ENCODE measurements at regions not wholly inside any gene's neighbourhood (a gene's known extent, or its start where the extent isn't known, plus 50 kb on each side); places are given as distances from the start of the nearest gene placed in this dataset.

DNA sequence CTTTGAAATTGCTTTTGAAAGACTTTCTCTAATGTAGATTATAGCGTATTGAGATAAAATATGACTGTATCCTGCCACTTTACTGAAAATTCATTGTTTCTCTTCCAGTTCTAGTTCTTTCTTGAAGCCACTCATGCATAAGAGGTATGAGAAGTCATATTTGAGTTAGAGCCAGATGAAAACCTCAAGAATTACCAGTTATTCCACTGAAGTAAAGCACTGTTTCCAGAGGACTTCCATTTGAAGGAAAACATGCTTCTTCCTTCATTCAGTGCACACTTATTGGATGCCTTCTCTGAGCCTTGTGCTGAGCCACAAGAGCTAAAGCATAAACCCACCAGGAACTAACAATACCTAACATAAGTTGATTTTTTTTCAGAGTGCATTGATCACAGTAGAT lies 513.4 kb downstream of the ZNF385D start:
- TF ChIP-seq, protein P1, sequence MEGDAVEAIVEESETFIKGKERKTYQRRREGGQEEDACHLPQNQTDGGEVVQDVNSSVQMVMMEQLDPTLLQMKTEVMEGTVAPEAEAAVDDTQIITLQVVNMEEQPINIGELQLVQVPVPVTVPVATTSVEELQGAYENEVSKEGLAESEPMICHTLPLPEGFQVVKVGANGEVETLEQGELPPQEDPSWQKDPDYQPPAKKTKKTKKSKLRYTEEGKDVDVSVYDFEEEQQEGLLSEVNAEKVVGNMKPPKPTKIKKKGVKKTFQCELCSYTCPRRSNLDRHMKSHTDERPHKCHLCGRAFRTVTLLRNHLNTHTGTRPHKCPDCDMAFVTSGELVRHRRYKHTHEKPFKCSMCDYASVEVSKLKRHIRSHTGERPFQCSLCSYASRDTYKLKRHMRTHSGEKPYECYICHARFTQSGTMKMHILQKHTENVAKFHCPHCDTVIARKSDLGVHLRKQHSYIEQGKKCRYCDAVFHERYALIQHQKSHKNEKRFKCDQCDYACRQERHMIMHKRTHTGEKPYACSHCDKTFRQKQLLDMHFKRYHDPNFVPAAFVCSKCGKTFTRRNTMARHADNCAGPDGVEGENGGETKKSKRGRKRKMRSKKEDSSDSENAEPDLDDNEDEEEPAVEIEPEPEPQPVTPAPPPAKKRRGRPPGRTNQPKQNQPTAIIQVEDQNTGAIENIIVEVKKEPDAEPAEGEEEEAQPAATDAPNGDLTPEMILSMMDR (IDR thresholded peaks at IDR 0.05 in 2 of 3, conservative IDR thresholded peaks at IDR 0.05 in 1 of 3; ENCODE audit: borderline replicate concordance in 1 of 3, insufficient read depth in 1 of 3, low read depth in 2 of 3, low read length in 2 of 3): no peak
- TF ChIP-seq, protein P2, sequence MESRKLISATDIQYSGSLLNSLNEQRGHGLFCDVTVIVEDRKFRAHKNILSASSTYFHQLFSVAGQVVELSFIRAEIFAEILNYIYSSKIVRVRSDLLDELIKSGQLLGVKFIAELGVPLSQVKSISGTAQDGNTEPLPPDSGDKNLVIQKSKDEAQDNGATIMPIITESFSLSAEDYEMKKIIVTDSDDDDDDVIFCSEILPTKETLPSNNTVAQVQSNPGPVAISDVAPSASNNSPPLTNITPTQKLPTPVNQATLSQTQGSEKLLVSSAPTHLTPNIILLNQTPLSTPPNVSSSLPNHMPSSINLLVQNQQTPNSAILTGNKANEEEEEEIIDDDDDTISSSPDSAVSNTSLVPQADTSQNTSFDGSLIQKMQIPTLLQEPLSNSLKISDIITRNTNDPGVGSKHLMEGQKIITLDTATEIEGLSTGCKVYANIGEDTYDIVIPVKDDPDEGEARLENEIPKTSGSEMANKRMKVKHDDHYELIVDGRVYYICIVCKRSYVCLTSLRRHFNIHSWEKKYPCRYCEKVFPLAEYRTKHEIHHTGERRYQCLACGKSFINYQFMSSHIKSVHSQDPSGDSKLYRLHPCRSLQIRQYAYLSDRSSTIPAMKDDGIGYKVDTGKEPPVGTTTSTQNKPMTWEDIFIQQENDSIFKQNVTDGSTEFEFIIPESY (IDR thresholded peaks at IDR 0.05; ENCODE audit: extremely low read depth, insufficient replicate concordance, low read length): no peak
- no peak for TF ChIP-seq POLR2A (IDR thresholded peaks at IDR 0.05; ENCODE audit: borderline replicate concordance, extremely low read depth, insufficient read depth, insufficient read length)
- TF ChIP-seq, protein P3, sequence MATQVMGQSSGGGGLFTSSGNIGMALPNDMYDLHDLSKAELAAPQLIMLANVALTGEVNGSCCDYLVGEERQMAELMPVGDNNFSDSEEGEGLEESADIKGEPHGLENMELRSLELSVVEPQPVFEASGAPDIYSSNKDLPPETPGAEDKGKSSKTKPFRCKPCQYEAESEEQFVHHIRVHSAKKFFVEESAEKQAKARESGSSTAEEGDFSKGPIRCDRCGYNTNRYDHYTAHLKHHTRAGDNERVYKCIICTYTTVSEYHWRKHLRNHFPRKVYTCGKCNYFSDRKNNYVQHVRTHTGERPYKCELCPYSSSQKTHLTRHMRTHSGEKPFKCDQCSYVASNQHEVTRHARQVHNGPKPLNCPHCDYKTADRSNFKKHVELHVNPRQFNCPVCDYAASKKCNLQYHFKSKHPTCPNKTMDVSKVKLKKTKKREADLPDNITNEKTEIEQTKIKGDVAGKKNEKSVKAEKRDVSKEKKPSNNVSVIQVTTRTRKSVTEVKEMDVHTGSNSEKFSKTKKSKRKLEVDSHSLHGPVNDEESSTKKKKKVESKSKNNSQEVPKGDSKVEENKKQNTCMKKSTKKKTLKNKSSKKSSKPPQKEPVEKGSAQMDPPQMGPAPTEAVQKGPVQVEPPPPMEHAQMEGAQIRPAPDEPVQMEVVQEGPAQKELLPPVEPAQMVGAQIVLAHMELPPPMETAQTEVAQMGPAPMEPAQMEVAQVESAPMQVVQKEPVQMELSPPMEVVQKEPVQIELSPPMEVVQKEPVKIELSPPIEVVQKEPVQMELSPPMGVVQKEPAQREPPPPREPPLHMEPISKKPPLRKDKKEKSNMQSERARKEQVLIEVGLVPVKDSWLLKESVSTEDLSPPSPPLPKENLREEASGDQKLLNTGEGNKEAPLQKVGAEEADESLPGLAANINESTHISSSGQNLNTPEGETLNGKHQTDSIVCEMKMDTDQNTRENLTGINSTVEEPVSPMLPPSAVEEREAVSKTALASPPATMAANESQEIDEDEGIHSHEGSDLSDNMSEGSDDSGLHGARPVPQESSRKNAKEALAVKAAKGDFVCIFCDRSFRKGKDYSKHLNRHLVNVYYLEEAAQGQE (IDR thresholded peaks at IDR 0.05; ENCODE audit: low read depth): no peak
- TF ChIP-seq POLR2AphosphoS5 (IDR thresholded peaks at IDR 0.05; ENCODE audit: low read depth, low read length): no peak
- no peak for TF ChIP-seq YY1 (IDR thresholded peaks at IDR 0.05; ENCODE audit: extremely low read depth, insufficient replicate concordance, low read depth, low read length)
- no peak for TF ChIP-seq EZH2phosphoT487 (IDR thresholded peaks at IDR 0.05; ENCODE audit: borderline replicate concordance)
- no peak for TF ChIP-seq RAD21 (IDR thresholded peaks at IDR 0.05; ENCODE audit: low read depth)
- TF ChIP-seq, protein P4, sequence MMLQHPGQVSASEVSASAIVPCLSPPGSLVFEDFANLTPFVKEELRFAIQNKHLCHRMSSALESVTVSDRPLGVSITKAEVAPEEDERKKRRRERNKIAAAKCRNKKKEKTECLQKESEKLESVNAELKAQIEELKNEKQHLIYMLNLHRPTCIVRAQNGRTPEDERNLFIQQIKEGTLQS (IDR thresholded peaks at IDR 0.05): no peak
- TF ChIP-seq CEBPB (IDR thresholded peaks at IDR 0.05; ENCODE audit: low read depth): no peak
- no peak for TF ChIP-seq EZH2 (IDR thresholded peaks at IDR 0.05)

All from HCT116 (cell line).